Osteoblast (primary cell): ENCODE measurements at regions not wholly inside any gene's neighbourhood (a gene's known extent, or its start where the extent isn't known, plus 50 kb on each side); places are given as distances from the start of the nearest gene placed in this dataset.

Source experiments
- DNase-seq: peaks from one replicate; pipeline ENCODE4 v3.0.0; 2011; ENCODE audit warnings: low spot score, mixed read lengths; ENCODE audit not compliant: insufficient read length; ENCODE audit errors: missing footprints
- H2AFZ ChIP-seq: 2 replicates; pipeline ENCODE4 v1.6.0; 2011; ENCODE audit warnings: mild to moderate bottlenecking, low read length
- H3K27ac ChIP-seq: 2 replicates; pipeline ENCODE4 v1.5.1; 2011; ENCODE audit warnings: mild to moderate bottlenecking, low read depth, low read length, moderate library complexity
- H3K27me3 ChIP-seq: 2 replicates; pipeline ENCODE4 v1.6.0; 2012; ENCODE audit warnings: mild to moderate bottlenecking, control low read depth, inconsistent platforms, low read length, moderate library complexity; ENCODE audit not compliant: insufficient read depth
- H3K36me3 ChIP-seq: 2 replicates; pipeline ENCODE4 v1.5.1; 2011; ENCODE audit warnings: mild to moderate bottlenecking, low read length, control low read depth, moderate library complexity; ENCODE audit not compliant: insufficient read depth
- H3K4me1 ChIP-seq: 2 replicates; pipeline ENCODE4 v1.5.1; 2011; ENCODE audit warnings: mild to moderate bottlenecking, low read length, control low read depth, moderate library complexity; ENCODE audit not compliant: insufficient read depth
- H3K4me2 ChIP-seq: 2 replicates; pipeline ENCODE4 v1.6.0; 2011; ENCODE audit warnings: mild to moderate bottlenecking, low read length; ENCODE audit not compliant: insufficient read depth
- H3K4me3 ChIP-seq: fragments of 200-600 bp; sonication (generic); 3 replicates; pipeline ENCODE4 v1.5.1; 2012; ENCODE audit warnings: mild to moderate bottlenecking, low read length, inconsistent platforms; ENCODE audit not compliant: insufficient read depth
- H3K79me2 ChIP-seq: 2 replicates; pipeline ENCODE4 v1.6.0; 2012; ENCODE audit warnings: mild to moderate bottlenecking, low read length, control low read depth, inconsistent platforms; ENCODE audit not compliant: insufficient read depth
- H3K9me3 ChIP-seq: 2 replicates; pipeline ENCODE4 v1.5.1; 2011; ENCODE audit warnings: low read depth, low read length, control low read depth
- H4K20me1 ChIP-seq: 2 replicates; pipeline ENCODE4 v1.6.0; 2012; ENCODE audit warnings: mild to moderate bottlenecking, low read length, control low read depth; ENCODE audit not compliant: insufficient read depth
- TF ChIP-seq, protein P1 (sequence below): IDR thresholded peaks from 2 replicates; pipeline ENCODE4 v1.5.1; 2011; ENCODE audit warnings: mild to moderate bottlenecking, low read depth, low read length, moderate library complexity; ENCODE audit errors: extremely low read depth

DNA sequence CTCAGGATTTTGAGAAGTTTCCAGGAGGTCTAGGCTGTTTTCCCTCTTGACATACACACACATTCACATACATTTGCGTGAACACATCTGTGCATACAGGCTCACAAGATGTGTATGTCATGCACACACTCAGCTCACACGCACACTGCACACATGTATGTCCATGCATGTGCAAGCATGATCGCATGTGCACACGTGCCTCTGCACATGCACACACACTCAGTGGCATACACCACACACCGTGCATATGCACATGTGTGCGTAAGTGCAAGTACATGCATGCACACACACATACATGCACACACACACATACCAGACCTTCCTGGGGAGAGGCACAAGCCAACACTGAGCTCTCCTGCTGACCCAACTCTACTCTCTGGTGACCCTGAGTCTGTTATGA, 171.4 kb downstream of the RBFOX3 start:
- H3K36me3 ChIP-seq: no peaks in the 10 kb centered on the region
- H3K4me2 ChIP-seq: no peak overlapping the region
- H3K4me3 ChIP-seq: no peak overlapping the region
- no peaks in the 10 kb centered on the region for H3K4me1 ChIP-seq
- no peak overlapping the region for H2AFZ ChIP-seq
- H3K79me2 ChIP-seq: no peaks in the 10 kb centered on the region
- TF ChIP-seq, protein P1, sequence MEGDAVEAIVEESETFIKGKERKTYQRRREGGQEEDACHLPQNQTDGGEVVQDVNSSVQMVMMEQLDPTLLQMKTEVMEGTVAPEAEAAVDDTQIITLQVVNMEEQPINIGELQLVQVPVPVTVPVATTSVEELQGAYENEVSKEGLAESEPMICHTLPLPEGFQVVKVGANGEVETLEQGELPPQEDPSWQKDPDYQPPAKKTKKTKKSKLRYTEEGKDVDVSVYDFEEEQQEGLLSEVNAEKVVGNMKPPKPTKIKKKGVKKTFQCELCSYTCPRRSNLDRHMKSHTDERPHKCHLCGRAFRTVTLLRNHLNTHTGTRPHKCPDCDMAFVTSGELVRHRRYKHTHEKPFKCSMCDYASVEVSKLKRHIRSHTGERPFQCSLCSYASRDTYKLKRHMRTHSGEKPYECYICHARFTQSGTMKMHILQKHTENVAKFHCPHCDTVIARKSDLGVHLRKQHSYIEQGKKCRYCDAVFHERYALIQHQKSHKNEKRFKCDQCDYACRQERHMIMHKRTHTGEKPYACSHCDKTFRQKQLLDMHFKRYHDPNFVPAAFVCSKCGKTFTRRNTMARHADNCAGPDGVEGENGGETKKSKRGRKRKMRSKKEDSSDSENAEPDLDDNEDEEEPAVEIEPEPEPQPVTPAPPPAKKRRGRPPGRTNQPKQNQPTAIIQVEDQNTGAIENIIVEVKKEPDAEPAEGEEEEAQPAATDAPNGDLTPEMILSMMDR: no peak
- H3K27me3 ChIP-seq: no peaks in the 10 kb centered on the region
- no peak for DNase-seq
- H4K20me1 ChIP-seq: no peaks in the 10 kb centered on the region
- H3K27ac ChIP-seq: no peak overlapping the region
- no peaks in the 10 kb centered on the region for H3K9me3 ChIP-seq

DNA sequence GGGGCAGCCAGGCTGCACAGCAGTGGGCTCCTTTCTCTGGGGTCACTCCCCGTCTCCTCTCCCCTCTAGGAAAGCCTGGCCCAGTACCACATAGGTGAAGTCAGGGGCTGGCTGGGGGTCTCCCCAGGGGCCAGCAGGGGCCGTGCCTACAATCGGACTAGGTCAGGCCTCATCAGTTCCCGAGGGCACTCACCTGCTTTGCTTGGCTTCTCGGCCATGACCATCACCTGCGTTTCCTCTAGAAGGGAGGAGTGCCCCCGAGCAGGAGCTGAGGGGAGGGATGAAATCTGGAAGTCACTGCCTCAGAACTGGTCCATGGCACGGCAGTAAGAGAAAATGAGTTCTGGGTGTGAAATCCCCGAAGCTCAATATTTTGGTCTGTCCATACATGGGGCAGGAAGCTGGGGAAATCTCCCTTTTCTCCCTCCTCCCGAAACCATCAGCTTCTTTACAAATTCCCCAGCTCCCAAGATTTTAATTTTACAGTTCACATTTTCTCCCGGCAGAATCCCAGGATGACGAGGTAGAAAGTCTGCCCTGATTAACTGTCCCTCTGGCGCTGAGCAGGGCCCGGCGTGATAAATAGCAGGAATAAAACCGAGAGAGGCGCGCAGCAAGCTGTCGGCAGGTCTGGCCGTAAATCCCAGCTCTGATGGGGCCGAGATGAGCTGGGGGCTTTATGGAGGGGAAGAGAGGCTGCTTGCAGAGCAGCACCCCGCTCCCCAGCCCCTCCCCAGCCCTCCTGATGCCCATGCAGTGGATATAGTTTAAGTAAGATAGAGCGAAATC, 172.1 kb downstream of the RBFOX3 start:
- Histone ChIP-seq H3K4me3 (no peak overlapping the region), H3K79me2 (no peaks in the 10 kb centered on the region), H4K20me1 (no peaks in the 10 kb centered on the region), H3K36me3 (no peaks in the 10 kb centered on the region), H3K27ac (no peak overlapping the region), H3K9me3 (no peaks in the 10 kb centered on the region), H3K4me1 (no peaks in the 10 kb centered on the region), H2AFZ (no peak overlapping the region), H3K27me3 (no peaks in the 10 kb centered on the region), H3K4me2 (no peak overlapping the region)
- TF ChIP-seq, protein P1: no peak
- no peak for DNase-seq

DNA sequence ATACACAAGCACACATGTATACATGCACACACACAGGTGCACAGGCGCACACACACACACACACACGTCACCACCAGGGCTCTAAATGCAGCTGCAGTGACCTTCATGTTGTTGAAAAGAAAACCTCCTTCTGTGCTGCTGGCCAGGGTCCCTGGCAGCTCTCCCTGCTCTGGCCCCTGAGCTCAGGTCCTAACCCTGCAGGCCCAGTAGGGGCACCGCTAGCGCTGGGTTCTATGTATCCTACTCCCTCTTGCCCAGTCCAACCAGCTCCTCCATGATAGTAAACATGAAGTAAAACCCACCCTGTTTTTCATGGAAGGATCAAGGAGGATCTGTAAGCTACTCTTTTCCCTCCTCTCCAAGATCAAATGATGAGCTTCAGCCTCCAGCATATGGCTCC, 172.8 kb downstream of the RBFOX3 start:
- Histone ChIP-seq H3K27ac (no peak overlapping the region), H3K4me1 (no peaks in the 10 kb centered on the region), H3K27me3 (no peaks in the 10 kb centered on the region), H2AFZ (no peak overlapping the region), H3K79me2 (no peaks in the 10 kb centered on the region), H3K36me3 (no peaks in the 10 kb centered on the region), H3K4me2 (no peak overlapping the region), H3K4me3 (no peak overlapping the region), H3K9me3 (no peaks in the 10 kb centered on the region), H4K20me1 (no peaks in the 10 kb centered on the region)
- TF ChIP-seq, protein P1: no peak
- no peak for DNase-seq

DNA sequence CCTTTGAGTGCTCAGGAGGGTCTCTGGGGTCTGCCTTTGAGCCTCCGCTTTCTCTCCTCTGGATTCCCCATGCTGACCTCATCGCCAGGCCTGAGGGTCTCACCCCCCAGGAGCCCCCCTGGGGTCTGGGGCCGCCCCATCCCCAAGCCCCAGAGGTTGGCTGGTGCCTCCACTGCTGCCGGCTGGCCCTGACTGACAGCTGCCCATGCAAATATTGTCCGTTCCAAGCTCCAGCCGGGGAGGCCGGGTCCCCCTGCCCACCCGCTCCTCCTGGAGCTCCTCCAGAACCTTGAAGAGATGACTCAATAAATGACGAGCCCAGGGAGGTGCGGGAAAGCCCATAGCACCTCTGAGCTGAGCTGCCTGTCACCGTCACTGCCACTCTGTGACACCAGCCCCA, 173.8 kb downstream of the RBFOX3 start:
- TF ChIP-seq, protein P1: no peak
- Histone ChIP-seq H3K36me3 (no peaks in the 10 kb centered on the region), H3K4me3 (no peak overlapping the region), H4K20me1 (no peaks in the 10 kb centered on the region), H2AFZ (no peak overlapping the region), H3K27me3 (no peaks in the 10 kb centered on the region), H3K4me2 (no peak overlapping the region), H3K27ac (no peak overlapping the region), H3K79me2 (no peaks in the 10 kb centered on the region), H3K4me1 (no peaks in the 10 kb centered on the region), H3K9me3 (no peaks in the 10 kb centered on the region)
- DNase-seq: no peak
